GM21717 (cell line): ENCODE measurements at regions not wholly inside any gene's neighbourhood (a gene's known extent, or its start where the extent isn't known, plus 50 kb on each side); places are given as distances from the start of the nearest gene placed in this dataset.

ENCODE experiments used
- ATAC-seq: cut with Tn5 transposase; IDR thresholded peaks from one replicate; pipeline ENCODE4 v1.9.1; 2021; ENCODE audit warnings: mild to moderate bottlenecking, moderate library complexity; ENCODE audit not compliant: unreplicated experiment

GRCh38 chr4:19999775-20000414 is 251.8 kb upstream of the SLIT2 start:
- ATAC-seq, result no peak

DNA sequence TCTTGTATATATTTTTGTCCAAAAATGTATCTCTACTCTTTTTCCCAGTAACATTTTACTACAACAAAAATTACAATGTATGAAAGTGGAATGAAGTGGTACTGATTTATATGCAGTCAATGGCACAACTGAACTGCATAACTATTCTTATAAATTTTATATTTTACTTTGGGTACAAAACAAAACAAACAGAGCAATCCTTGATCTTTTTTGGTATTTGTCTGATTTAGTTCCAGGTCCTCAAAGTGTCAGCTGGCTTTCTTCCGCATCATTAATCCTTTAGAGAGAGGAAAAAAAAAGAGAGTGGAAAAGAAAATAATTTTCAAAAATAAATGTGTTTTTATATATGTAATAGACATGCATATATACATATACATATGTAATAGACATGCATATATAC is 252.4 kb upstream of the SLIT2 start:
- no peak for ATAC-seq

GRCh38 chr4:19993242-19993641 is 258.5 kb upstream of the SLIT2 start:
- ATAC-seq, result no peak

- ATAC-seq, result no peak
Observed at GRCh38 chr4:19992471-19993093, 259.1 kb upstream of the SLIT2 start.

- ATAC-seq, result no peak
Observed at GRCh38 chr4:19987746-19988145, 264.0 kb upstream of the SLIT2 start.

DNA sequence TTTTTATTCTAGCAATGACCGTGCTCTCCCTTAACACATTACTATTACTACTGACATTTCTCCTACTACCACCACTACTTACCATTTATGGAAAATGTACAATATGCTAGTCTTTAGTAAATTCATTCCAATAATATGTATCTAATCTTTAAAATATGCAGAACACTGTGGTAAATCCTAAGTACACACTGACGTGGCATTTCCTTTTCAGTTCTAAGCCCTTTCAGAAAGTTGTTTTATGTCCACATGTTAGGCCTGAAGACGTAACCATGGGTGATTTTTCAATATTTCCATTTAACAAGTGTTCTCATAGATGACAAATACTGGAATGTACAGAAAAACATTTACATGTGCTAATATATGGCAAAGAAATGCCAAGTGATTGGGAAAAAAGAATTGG is 268.6 kb upstream of the SLIT2 start:
- no peak for ATAC-seq

DNA sequence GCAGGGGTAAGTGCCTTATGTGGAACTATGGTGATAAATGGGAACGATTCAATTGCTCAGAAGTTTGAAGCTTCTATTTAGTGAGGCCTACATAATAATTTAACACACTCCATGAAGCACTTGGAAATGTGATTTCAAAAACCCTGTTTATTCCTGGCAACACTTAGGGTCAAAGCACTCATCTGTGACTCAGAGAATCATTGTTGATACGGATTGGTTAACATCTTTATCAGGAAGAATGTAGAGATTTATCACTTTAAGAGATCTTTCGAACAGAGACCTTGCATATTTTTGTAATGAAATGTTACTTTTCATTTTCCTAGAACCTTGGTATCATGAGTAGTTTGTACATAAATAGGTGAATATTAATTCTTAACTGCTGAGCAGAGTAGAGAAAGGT is 269.1 kb upstream of the SLIT2 start:
- no peak for ATAC-seq

GRCh38 chr4:19971829-19972228 is 279.9 kb upstream of the SLIT2 start:
- no peak for ATAC-seq

DNA sequence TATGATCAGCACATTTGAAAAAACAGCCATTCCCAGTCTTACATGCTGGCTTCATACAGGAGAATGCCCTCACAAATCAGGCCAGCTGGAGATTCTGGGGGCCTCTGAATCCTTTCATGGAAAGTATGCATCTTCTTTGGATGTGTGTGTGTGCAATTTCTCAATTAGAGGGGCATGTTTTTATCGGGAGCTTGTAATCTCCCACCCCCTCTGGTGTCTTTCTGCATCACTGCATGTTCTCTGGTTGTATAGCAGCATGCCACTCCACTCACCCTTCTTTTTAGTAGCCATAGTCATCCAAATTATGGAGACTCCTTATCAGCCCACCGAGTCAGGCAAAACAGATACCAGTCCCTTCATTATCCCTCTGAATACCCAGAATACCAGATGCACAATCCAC is 282.2 kb upstream of the SLIT2 start:
- no peak for ATAC-seq

DNA sequence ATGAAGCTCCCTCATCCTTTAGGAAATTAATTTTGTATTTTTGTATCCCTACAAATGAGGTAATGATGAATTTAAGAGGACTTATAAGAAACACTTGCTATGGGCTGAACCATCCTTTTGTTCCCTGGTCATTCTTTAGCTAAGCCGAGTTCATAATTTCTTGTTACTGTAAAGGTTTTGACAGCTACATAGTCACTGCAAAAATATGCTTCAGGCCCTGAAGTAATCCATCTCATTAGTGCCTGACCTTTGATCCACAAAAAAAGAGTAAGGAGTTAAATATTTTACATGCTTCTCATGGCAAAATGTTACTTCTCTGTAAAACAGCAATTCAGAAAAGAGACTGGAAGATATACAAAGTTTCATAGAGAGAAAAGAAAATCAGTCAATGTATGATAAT is 290.6 kb upstream of the SLIT2 start:
- no peak for ATAC-seq

DNA sequence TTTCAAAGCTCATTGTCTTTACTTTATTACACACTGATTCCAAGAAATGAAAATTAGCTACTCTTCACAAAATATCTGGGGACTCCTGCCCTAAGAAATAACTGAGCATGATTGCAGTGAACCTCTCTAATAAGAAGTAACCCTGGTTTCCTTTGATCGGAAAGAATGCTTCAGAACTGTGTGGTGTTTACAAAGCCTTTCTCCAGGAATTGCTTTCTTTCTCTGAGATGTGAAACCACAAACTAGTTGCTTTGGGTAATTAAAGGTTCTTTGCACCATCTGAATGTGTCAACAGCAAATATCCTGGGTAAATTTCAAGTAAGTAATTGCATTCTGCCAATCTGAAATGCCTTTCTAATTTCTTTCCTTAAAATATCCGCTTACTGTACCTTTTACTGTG is 292.9 kb upstream of the SLIT2 start:
- no peak for ATAC-seq

DNA sequence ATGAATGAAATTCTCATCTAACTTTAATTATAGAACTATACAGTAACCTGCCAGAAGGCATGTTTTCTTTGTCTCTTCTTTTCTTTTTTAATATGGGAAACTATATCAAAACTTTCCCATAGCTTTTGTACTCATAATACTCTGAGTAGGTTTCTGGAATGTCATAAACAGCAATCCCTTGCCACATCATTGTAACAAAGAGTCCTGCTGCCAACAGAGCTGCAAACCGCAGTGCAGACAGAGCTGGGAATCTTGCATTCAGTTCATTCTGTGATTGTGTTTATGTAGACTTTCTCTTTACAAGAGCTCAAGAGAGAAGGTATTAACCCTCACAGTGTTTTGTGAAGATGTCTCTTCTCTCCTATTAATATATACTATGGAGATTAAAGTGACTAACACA is 304.4 kb upstream of the SLIT2 start:
- no peak for ATAC-seq

DNA sequence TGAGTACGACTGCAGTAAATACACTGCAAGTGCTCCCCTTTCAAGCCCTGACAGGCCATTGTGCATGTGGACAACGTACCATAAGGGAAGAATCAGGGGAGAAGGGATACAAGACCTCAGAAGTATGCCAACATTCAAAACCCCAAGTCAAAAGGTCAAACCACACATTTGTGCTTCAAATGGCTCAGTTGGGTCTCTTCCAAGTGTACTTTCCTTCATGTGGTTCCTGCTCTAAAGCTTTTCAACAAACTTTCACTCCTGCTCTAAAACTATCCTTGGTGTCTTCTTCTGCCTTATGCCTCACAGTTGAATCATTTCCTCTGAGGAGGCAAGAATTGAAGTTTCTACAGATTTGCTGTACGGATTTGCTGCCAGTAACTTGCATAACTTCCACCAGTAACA is 305.7 kb upstream of the SLIT2 start:
- ATAC-seq, result no peak

DNA sequence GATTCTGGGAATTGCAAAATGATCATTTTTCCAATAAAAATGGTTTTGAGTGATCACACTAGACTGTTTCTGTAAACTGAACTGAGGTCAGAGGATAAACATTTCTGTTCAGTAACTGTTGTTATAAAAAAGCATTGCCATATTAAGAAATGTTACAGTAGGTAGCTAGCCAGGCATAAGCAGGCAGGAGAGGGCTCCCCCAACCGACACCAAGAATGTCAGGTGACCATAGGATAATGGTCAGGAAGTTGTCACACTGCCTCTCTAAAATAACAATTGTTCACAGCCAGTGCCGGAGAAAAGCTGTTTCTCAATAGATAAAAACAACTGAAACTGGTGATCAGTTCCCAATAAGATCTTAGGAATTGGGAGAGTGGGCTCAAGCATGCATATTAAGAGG is 306.2 kb upstream of the SLIT2 start:
- no peak for ATAC-seq

- ATAC-seq, result no peak
Observed at GRCh38 chr4:19944806-19945205, 306.9 kb upstream of the SLIT2 start.

DNA sequence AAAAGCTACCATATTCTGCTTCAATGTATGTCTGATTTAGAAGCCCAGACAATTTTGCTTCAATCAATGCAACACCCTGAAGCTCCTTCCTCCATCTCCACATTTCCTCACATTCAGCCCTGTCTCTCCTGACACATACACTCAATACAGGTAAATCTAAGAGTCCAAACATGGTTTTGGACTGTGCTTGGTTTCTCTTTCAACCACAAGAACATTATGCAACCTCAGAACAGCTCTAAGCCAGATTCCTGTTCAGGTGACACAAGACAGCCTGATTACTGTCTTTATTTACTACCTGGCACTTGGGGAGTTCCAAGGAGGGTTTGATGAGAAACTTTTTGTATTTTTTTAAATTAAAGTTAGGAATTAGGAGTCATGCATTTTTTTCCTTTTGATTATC is 307.5 kb upstream of the SLIT2 start:
- no peak for ATAC-seq

DNA sequence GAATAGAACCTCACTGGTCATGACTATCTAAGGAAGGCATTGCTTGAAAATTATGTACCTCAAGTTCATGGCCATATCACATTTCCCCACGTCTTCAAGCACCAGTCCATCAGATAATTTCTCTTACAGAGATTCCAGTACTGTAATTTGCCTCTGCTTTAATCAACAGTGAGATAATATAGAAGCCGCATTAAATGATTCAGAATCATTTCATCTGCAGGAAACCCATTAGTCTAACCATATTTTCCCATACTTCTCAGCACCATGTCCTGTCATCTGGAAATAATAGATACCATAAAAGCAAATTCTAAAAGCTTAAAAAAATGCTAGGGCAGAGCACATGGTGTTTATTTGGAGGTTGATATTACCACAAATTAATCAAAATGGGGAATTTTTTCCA is 310.3 kb upstream of the SLIT2 start:
- no peak for ATAC-seq

GRCh38 chr4:19940861-19941260 is 310.8 kb upstream of the SLIT2 start:
- no peak for ATAC-seq

GRCh38 chr4:19936476-19936875 is 315.2 kb upstream of the SLIT2 start:
- no peak for ATAC-seq

GRCh38 chr4:19930742-19931141 is 321.0 kb upstream of the SLIT2 start:
- ATAC-seq, result no peak

DNA sequence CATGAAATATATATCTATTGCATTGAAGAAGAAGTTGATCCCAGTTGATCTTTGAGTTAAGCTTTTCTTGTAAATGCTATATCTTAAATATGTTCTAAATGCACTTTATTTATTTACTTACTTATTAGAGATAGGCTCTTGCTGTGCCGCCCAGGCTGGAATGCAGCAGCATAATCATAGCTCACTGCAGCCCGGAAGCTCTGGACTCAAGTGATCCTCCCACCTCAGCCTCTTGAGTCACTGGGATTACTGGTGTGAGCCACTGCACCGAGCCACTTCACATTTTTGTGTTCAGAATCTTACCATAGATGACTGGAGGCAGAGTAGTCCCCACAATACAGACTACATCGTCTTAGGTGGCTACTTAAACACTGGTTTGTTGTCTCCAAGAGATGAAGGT is 324.3 kb upstream of the SLIT2 start:
- ATAC-seq, result no peak

DNA sequence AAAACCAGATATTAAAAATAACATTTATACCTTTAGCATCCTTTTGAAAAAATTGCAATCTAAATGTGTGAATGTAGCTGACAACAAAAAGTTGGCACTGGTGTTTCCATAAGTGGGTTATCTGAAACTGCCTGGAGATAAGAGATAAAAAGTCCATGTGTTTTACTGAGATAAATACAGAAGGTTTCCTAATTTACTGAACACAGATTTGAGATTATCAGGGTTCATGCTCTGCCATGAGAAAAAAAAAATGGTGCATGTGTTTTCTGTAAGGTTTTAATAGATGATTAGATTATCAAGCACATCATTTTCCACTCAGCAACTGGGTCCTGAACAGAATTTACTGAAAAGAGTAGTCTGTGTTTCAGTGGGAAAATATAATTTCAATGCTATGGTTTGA is 326.2 kb upstream of the SLIT2 start:
- no peak for ATAC-seq

GRCh38 chr4:19924761-19925160 is 326.9 kb upstream of the SLIT2 start:
- no peak for ATAC-seq
